HuH-7 (cell line): ENCODE measurements at regions not wholly inside any gene's neighbourhood (a gene's known extent, or its start where the extent isn't known, plus 50 kb on each side); places are given as distances from the start of the nearest gene placed in this dataset.

Experiments used
- DNase-seq: peaks from one replicate; pipeline ENCODE4 v3.0.0; 2011; ENCODE audit warnings: low spot score

GRCh38 chr22:49078076-49078710 is 749.5 kb downstream of the BRD1 start:
- no peak for DNase-seq

- no peak for DNase-seq
Measured at GRCh38 chr22:49077586-49077985, 750.1 kb downstream of the BRD1 start.

DNA sequence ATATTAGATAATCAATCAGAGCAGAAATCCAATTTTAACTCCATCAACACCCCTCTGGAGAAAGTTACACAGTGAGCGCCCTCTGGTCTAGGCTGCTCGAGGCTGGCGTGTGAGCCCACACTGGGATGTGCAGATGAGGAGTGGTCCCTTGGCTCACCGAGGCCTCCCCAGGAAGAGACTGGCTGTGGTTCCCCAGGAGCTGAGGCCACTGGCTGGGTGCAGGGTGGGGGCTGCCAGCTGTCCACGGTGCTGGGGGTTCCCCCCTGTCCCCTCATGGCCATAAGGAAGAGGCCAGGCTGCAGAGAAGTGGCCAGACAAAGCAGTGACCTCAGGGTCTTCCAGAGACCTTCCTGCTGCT is 750.7 kb downstream of the BRD1 start:
- no peak for DNase-seq

DNA sequence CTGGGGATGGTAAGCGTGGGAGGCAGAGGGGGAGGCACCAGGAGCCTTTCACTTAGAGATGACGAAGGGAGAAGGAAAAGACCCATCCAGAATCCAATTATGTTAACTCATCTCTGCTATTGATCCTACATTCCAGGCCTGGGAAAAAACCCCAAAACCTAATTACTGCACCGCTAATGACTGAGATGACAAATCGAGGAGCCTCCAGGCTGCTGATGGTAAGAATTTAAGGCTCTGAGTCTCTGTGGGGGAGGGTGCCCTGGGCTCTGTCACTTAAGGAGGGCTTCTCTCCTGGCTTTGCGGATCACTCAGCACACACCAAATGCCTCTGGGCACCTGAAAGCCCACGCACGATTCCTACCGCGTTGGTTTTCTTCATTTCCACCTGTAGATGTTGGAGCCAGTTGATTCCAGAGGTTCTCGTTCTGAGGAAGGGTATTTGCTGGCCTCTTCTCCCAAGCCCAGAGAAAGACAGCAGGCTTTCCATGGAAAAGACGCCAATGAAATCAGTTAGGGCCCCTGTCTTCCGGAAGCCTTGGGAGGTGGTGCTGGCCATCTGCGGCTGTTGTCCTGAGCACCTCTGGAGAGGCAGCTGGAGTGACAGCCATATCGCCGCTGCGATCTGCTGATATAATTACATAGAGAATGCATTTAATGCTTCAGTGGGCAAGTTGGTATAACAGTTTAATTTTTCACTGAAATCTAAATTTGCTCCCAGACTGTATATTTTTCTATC is 751.2 kb downstream of the BRD1 start:
- no peak for DNase-seq

DNA sequence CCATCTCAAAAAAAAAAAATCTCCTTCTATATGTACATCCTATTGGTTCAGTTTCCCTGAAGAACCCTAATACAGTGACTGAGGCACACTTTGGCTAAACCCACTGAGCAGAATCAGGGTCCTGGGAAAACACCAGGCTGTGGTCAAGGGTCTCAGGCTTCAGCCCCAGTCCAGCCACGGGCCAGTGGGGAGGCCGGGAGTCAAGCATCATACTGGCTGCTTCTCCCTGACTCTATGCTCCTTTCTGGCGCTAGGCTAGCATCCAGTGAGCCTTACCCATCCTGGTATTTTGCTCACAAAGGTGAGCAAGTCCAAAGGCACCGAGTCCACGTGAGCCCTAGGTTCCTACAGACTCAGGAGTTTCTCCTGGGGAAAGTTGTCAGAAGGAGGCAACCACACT is 752.5 kb downstream of the BRD1 start:
- no peak for DNase-seq

DNA sequence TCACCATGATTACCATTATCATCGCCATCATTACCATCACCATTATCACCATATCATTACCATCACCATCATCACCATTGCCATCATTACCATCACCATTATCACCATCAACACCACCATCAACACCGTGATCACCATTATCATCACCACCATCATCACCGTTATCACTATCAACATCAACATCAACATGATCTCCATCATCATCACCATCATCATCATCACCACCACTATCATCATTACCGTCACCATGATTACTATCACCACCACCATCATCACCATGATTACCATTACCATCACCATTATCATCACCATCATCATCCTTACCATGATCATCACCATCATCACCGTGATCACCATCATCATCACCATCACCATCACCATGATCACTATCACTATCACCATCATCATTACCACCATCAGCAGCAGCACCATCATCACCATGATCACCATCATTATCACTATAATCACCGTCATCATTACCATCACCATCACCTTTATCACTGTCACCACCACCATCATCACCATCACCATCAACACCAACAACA is 753.7 kb downstream of the BRD1 start:
- DNase-seq: no peak

DNA sequence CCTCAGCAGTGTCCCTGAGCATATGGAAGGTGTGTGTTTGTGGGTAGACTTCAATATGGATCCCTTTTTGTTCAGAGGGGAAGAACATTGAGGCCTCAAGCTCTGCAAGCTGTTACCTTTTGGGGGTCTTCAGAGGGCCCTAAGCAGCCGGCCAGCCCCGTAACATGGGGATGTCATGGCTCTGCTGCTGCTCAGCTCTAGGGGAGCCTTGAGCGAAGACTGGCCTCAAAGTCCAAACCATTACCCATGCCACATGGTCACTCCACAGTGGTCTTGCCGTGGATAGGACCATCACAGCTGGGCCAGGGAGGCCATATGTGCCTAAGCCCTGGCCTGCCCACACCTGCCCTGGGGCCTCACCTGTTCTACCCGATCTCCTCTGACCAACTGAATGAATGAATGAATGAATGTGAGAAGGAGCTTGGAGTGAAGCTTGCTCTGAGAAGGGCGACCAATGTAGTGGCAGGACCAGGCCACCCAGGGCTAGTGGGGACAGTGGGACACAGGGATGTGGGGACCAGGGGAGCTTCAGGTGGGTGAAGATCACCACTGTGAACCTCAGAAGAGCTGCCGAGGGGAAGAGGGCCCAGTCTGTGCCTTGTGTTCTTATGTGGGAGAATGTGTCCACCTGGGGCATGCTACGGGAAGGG is 754.6 kb downstream of the BRD1 start:
- DNase-seq: no peak

GRCh38 chr22:49070501-49070900 is 757.2 kb downstream of the BRD1 start:
- no peak for DNase-seq

DNA sequence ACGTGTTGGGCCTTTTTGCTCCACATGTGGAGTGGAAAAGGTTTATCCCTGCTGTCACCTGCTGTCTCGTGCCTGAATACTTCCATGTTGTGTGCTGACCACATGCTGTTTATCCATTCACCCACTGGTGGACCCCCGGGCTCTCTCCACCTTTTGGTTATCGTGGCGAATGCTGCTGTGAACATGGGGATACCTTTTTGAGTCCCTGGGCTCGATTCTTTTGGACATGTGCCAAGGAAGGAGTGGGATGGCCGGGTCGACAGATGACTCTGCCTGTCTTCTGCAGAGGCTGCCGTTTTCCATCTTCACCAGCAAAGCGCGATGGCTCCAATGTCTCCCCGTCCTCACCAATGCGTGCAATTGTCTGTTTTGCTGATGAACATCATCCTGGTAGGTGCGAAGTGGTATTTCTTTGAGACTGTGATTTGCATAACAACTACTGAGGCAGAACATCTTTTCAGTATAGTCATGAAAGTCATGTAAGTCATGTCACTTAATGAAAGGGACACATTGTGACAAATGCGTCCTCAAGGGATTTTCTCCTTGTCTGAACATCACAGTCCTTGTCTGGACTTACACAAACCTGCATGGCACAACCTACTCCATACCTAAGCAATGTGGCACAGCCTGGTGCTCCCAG is 758.7 kb downstream of the BRD1 start:
- DNase-seq: no peak

DNA sequence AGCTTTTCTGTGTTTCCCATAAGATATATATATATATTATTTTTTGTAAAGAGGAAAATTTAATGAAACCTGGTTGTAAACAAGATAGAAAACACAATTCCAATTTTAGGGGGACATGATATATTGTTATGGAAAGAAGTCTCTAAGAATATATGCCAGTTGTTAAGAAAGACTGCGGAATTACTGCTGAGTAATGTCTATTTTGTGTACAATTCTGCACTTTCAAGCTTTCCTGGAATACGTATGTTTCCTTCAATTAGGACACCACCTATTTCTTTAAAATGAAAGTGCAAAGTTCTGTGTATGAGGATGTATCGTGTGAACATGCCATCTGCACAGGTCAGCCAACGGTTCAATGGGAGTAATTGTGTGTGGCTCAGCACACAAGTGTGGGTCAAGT is 760.2 kb downstream of the BRD1 start:
- no peak for DNase-seq

- DNase-seq: no peak
Measured at GRCh38 chr22:49066619-49067018, 761.1 kb downstream of the BRD1 start.

DNA sequence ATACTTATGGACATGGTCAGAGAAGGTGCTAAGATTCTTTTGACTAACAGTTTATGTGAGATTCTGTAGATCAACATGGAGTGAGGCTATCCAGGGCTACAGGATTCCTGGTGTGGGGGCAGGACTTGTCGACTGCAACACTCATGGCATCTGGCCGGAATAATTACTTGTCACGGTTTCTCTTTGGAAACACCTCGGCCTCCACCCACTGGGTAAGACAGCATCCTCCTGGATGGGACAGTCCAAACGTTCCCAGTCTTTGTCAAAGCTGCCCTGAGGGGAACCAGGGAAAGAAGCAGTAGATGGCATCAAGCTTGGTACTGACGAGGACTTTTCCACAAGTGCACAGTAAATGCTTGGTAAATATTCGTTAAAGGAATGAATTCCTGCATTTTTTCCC is 762.8 kb downstream of the BRD1 start:
- no peak for DNase-seq

DNA sequence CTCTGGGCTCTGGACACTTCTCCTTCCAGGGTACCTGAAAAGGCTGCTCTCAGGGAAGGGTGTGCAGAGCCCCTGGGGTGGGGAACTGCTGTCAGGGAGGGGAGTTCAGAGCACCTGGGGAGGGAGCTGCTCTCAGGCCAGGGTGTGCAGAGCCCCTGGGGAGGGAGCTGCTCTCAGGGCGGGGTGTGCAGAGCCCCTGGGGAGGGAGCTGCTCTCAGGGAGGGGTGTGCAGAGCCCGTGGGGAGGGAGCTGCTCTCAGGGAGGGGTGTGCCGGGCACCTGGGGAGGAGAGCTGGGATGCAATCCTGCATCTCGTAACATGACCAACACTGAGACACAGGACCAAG is 764.2 kb downstream of the BRD1 start:
- no peak for DNase-seq

- no peak for DNase-seq
Measured at GRCh38 chr22:49062802-49063544, 764.7 kb downstream of the BRD1 start.

DNA sequence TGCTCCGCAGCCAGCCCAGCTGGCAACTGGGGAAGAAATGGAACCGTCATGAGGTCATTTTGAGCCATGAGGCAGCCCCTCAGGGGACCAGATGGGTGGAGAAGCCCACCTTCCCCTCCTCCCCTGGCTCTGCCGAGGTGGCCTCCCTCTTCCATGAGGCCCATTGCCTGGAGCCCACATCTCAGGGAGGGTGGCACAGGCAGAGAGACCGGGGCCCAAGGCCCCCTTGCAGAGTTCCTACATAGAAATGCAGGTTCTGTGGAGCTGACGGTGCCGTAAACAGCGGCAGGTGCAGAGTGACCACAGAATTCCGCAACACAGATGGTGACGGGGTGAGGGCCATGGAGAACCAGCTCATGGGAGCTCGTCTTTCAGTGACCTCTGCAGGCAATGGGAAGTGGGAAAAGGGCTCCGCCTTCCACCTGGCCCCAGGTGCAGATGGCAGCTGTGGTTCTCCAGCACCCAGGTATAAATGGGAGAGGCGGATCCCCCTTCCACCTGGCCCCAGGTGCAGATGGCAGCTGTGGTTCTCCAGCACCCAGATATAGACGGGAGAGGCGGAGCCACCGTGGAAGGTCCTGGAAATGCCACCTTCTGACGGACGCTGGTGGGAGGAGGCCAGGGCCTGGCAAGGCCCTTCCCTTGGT is 765.4 kb downstream of the BRD1 start:
- no peak for DNase-seq

- DNase-seq: no peak
Measured at GRCh38 chr22:49057910-49058309, 769.8 kb downstream of the BRD1 start.

DNA sequence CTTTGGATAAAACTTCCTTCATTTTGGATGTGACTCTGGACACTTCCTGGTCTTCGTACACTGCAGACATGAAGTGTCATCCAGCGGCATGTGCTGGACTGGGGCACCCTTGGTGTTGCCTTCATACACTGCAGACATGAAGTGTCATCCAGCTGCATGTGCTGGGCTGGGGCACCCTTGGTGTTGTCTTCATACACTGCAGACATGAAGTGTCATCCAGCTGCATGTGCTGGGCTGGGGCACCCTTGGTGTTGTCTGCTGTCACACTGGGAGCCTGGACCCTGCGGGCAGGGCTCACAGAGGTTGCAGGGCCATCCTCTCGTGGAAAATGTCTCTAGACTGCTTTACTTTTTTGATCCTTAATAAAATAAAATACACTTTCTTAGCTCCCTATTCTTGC is 771.4 kb downstream of the BRD1 start:
- DNase-seq: no peak

GRCh38 chr22:49055406-49055805 is 772.3 kb downstream of the BRD1 start:
- DNase-seq: no peak

DNA sequence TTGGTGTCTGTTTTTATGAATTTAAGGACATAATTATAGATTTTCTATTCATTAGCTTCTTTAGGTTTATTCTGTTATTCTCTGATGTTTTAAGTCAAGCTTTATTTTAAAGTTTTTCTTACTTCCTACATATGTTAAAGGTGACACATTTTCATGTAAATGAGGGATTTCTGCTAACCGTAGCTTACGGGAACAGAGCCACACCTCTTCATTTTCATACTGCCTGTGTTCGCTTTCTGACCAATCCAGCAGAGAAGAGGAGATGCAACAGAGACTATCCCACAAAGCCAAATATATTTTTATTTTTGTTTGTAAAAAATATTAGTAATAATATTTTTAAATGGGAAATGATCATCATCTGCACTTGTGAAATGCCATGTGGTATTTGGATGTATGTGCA is 774.1 kb downstream of the BRD1 start:
- no peak for DNase-seq

DNA sequence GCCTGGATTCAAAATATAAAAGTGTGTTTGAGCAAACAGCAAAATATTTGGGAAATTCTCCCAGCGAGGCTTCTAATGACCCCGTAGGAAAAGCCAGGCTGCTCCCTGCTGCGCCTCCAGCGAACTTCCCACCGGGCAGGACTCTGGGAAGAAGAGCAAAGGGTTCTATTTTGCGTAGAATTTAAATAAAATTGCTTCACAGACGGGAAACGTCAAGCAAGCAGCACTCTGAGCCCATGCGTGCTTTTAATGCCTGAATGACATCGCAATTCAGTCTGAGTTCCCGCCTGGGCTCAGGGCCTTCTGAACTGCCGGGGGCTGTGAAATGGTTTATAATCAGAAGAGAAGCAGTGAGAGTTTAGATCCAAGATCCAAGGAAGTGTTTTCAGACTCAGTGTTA is 775.1 kb downstream of the BRD1 start:
- DNase-seq: no peak

DNA sequence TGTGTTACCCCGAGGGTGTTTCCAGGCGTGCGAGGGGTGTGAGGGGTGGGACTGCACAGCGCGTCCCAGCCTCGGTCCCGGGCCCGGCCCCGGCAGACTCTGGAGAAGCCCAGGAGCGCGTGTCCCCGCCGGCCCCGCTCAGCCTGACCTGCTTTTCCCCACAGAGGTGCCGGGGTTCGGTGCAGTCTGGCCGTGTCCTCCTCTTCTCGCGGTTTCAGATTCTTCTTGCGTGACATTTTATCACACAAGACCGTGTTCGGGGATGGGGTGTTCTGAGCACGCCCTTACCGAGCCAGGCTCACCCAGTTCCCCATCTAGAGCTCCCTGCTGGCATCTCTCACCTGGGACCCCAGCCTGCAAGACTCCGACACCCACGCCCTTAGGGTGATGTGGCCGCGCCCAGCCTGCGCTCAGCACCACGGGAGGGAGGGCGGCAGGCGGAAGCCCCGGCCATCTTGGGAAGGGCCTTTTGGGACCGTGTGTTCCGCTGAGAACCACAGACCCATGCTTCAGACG is 775.6 kb downstream of the BRD1 start:
- no peak for DNase-seq
